Psoas muscle (tissue), 7 donors: ENCODE measurements at regions not wholly inside any gene's neighbourhood (a gene's known extent, or its start where the extent isn't known, plus 50 kb on each side); places are given as distances from the start of the nearest gene placed in this dataset.

Source experiments
- ATAC-seq, 4 donors: fragments of 200-7000 bp; cut with Tn5 transposase; one replicate each; pipeline ENCODE4 v1.9.1; 2020; ENCODE audit warnings: moderate library complexity in 3 of 4, mild to moderate bottlenecking in 2 of 4
- DNase-seq, 2 donors: peaks; one replicate each; pipeline ENCODE4 v3.0.0-alpha.2; 2020
- H3K27ac ChIP-seq: fragments of 200-600 bp; one replicate; pipeline ENCODE4 v1.8.0; 2022
- H3K27me3 ChIP-seq, 3 donors: fragments of 200-600 bp in 1 of 3; one replicate each; pipeline versions ENCODE4 v1.6.1 to v1.8.0; 2013 to 2022; ENCODE audit warnings: low read length in 2 of 3, mild to moderate bottlenecking in 2 of 3, moderate library complexity in 1 of 3; ENCODE audit not compliant: insufficient read depth in 3 of 3
- H3K36me3 ChIP-seq, 2 donors: fragments of 200-600 bp in 1 of 2; one replicate each; pipeline versions ENCODE4 v1.6.1 to v1.8.0; 2013 to 2022; ENCODE audit warnings: low read depth in 1 of 2, mild to moderate bottlenecking in 1 of 2, moderate library complexity in 1 of 2; ENCODE audit not compliant: insufficient read depth in 1 of 2
- H3K4me1 ChIP-seq: fragments of 200-600 bp; one replicate; pipeline ENCODE4 v1.8.0; 2022
- H3K4me3 ChIP-seq: fragments of 200-600 bp; one replicate; pipeline ENCODE4 v1.8.0; 2022; ENCODE audit warnings: mild to moderate bottlenecking
- H3K9me3 ChIP-seq: fragments of 200-600 bp; one replicate; pipeline ENCODE4 v1.8.0; 2022
- WGBS, 3 donors: extraction: QIAGEN DNeasy Blood & Tissue Kit; methylation state at CpG; one replicate each; pipeline versions ENCODE4 v1.1.6 to v1.1.7; 2013; 5-methylcytosine and 5-hydroxymethylcytosine counted together
- intact Hi-C, 2 donors: fragments of 100-400 bp; cut with DNase I; formaldehyde crosslinking; loops; one replicate each; pipeline versions ENCODE4 v1.11.0 to v1.14.2; 2022
- TF ChIP-seq, protein P1 (sequence below): fragments of 200-600 bp; IDR thresholded peaks from one replicate; pipeline ENCODE4 v1.8.0; 2022; ENCODE audit warnings: antibody characterized with exemption
- donor health status: healthy with polysubstance abuse.
- donor health status: DM: no; HTN: no; CAD: no; lungs with moderate emphysema.
- donor health status: Bipolar disorder and iron deficiency.
- donor health status: healthy.
- donor health status: DM: yes; HTN: yes; CAD: no.
- donor health status: DM: no; HTN: no; CAD: no.
- donor health status: DM: yes; HTN: yes; CAD: no.

DNA sequence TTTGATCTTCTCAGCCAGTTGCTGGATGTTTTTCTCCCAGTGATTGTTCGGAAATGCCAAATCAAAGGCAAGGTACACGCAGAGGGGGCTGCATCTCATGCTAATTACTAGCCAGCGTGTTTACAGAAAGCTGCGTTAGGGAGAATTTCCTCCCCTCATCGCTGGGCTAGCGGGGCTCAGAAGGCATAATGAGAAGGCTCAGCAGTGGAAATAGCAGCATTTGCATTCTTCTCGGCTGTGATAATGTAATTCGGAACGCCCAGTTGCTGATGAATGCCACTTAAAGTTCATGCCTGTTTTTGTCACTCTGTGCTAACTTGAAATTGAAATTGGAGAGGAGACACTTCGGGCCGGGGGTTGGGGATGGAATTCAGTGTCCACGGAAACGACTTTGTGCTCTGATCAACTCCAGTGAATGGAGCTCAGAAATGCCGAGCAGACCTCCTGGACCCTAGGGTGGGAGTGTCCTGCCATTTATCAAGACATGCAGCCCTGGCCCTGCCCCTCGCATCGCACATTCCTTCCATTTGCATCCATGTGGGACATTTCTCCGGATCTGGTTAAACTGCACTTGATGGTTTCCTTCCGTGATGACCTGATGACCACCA, 313.4 kb upstream of the C1orf174 start:
- no peak for ATAC-seq
- intact Hi-C loops, result no loop called here

GRCh38 chr1:4214826-4215225, 314.8 kb upstream of the C1orf174 start:
- Histone ChIP-seq H3K36me3 (no peaks in the 10 kb centered on the region), H3K27me3 (no peaks in the 10 kb centered on the region), H3K9me3 (no peaks in the 10 kb centered on the region), H3K27ac (no peak overlapping the region), H3K4me3 (no peak overlapping the region), H3K4me1 (no peaks in the 10 kb centered on the region)
- ATAC-seq (no peak), DNase-seq (no peak)
- WGBS, 3 donors, result 74 to 83% (median 80%) methylated on average over 12 of the region's 12 CpGs
- TF ChIP-seq, protein P1, sequence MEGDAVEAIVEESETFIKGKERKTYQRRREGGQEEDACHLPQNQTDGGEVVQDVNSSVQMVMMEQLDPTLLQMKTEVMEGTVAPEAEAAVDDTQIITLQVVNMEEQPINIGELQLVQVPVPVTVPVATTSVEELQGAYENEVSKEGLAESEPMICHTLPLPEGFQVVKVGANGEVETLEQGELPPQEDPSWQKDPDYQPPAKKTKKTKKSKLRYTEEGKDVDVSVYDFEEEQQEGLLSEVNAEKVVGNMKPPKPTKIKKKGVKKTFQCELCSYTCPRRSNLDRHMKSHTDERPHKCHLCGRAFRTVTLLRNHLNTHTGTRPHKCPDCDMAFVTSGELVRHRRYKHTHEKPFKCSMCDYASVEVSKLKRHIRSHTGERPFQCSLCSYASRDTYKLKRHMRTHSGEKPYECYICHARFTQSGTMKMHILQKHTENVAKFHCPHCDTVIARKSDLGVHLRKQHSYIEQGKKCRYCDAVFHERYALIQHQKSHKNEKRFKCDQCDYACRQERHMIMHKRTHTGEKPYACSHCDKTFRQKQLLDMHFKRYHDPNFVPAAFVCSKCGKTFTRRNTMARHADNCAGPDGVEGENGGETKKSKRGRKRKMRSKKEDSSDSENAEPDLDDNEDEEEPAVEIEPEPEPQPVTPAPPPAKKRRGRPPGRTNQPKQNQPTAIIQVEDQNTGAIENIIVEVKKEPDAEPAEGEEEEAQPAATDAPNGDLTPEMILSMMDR, result no peak
- intact Hi-C loops, result no loop called here

More for the DNA sequence above, 313.4 kb upstream of the C1orf174 start:
- Histone ChIP-seq H3K36me3 (no peaks in the 10 kb centered on the region), H3K27me3 (no peaks in the 10 kb centered on the region), H3K4me3 (no peak overlapping the region), H3K27ac (no peak overlapping the region), H3K9me3 (no peaks in the 10 kb centered on the region), H3K4me1 (no peaks in the 10 kb centered on the region)
- 14 to 23% (median 22%) methylated on average over 18 of the region's 18 CpGs for WGBS, 3 donors
- TF ChIP-seq, protein P1, result no peak
- DNase-seq, result no peak

GRCh38 chr1:4215391-4215790, 315.3 kb upstream of the C1orf174 start:
- WGBS, 3 donors, result 85 to 87% (median 86%) methylated on average over 11 of the region's 11 CpGs
- H3K4me1 ChIP-seq, result no peaks in the 10 kb centered on the region
- DNase-seq (no peak), ATAC-seq (no peak)
- H3K4me3 ChIP-seq, result no peak overlapping the region
- intact Hi-C loops, result no loop called here
- H3K27me3 ChIP-seq, result peaks cover 0 to 2% (median under 1%) of the 10 kb centered on the region in 3 donors
- TF ChIP-seq, protein P1, result no peak
- no peaks in the 10 kb centered on the region for H3K9me3 ChIP-seq
- no peaks in the 10 kb centered on the region for H3K36me3 ChIP-seq
- no peak overlapping the region for H3K27ac ChIP-seq

- no peak for DNase-seq
- Histone ChIP-seq H3K27me3 (peaks cover 0 to 5% (median 2%) of the 10 kb centered on the region in 3 donors), H3K4me1 (no peaks in the 10 kb centered on the region), H3K27ac (no peak overlapping the region), H3K36me3 (no peaks in the 10 kb centered on the region), H3K9me3 (no peaks in the 10 kb centered on the region), H3K4me3 (no peak overlapping the region)
- intact Hi-C loops, result no loop called here
- no peak for ATAC-seq
- TF ChIP-seq, protein P1, result no peak
Observed at GRCh38 chr1:4216231-4216630, 316.2 kb upstream of the C1orf174 start.

- TF ChIP-seq, protein P1, result no peak
- intact Hi-C loops, result no loop called here
- 83 to 88% (median 88%) methylated on average over 10 of the region's 10 CpGs for WGBS, 3 donors
Observed at GRCh38 chr1:4218619-4219018, 318.5 kb upstream of the C1orf174 start.

More at GRCh38 chr1:4218619-4219018, 318.5 kb upstream of the C1orf174 start:
- no peaks in the 10 kb centered on the region for H3K4me1 ChIP-seq
- ATAC-seq (no peak), DNase-seq (no peak)
- no peaks in the 10 kb centered on the region for H3K36me3 ChIP-seq
- peaks cover 0 to 5% (median 2%) of the 10 kb centered on the region in 3 donors for H3K27me3 ChIP-seq
- no peaks in the 10 kb centered on the region for H3K9me3 ChIP-seq
- no peak overlapping the region for H3K27ac ChIP-seq
- H3K4me3 ChIP-seq, result no peak overlapping the region
